HG02678 (cell line): ENCODE measurements at regions not wholly inside any gene's neighbourhood (a gene's known extent, or its start where the extent isn't known, plus 50 kb on each side); places are given as distances from the start of the nearest gene placed in this dataset.
"Not testable (repeated sequence)": the region's sequence is repeated elsewhere in the genome, so short reads cannot be mapped to it uniquely, and the experiment has no call there.

Experiments used
- ATAC-seq: cut with Tn5 transposase; IDR thresholded peaks from one replicate; pipeline ENCODE4 v1.9.1; 2021; ENCODE audit warnings: mild to moderate bottlenecking, moderate library complexity; ENCODE audit not compliant: unreplicated experiment

- ATAC-seq = not testable (repeated sequence)
These were observed 167.1 kb downstream of the GOSR1 start for GRCh38 chr17:30644287-30644686.

- ATAC-seq = not testable (repeated sequence)
These were observed 164.2 kb downstream of the GOSR1 start for GRCh38 chr17:30641428-30641827.

- not testable (repeated sequence) for ATAC-seq
These were observed 162.2 kb downstream of the GOSR1 start for GRCh38 chr17:30639391-30639790.

GRCh38 chr17:30638968-30639367, 161.8 kb downstream of the GOSR1 start:
- not testable (repeated sequence) for ATAC-seq

GRCh38 chr17:30631651-30632050, 154.4 kb downstream of the GOSR1 start:
- ATAC-seq = not testable (repeated sequence)

GRCh38 chr17:30625380-30625779, 148.2 kb downstream of the GOSR1 start:
- not testable (repeated sequence) for ATAC-seq

- not testable (repeated sequence) for ATAC-seq
These were observed 147.0 kb downstream of the GOSR1 start for GRCh38 chr17:30624180-30624579.

- not testable (repeated sequence) for ATAC-seq
These were observed 132.5 kb downstream of the GOSR1 start for GRCh38 chr17:30609682-30610081.

GRCh38 chr17:30605523-30605922, 128.3 kb downstream of the GOSR1 start:
- no peak for ATAC-seq

GRCh38 chr17:30605027-30605426, 127.8 kb downstream of the GOSR1 start:
- no peak for ATAC-seq

GRCh38 chr17:30602396-30602795, 125.2 kb downstream of the GOSR1 start:
- not testable (repeated sequence) for ATAC-seq

GRCh38 chr17:30601984-30602383, 124.8 kb downstream of the GOSR1 start:
- ATAC-seq = not testable (repeated sequence)

- peak; percentile 12 for ATAC-seq
These were observed 123.8 kb downstream of the GOSR1 start for GRCh38 chr17:30600830-30601494.

- ATAC-seq = peak; percentile 86
These were observed 123.0 kb downstream of the GOSR1 start for GRCh38 chr17:30600060-30600829.

- ATAC-seq = no peak
These were observed 122.3 kb downstream of the GOSR1 start for GRCh38 chr17:30599428-30600059.

- no peak for ATAC-seq
These were observed 120.6 kb downstream of the GOSR1 start for GRCh38 chr17:30597776-30598288.

- ATAC-seq = not testable (repeated sequence)
These were observed 120.0 kb downstream of the GOSR1 start for GRCh38 chr17:30596948-30597775.

GRCh38 chr17:30594953-30595371, 117.8 kb downstream of the GOSR1 start:
- ATAC-seq = not testable (repeated sequence)

GRCh38 chr17:30594223-30594952, 117.2 kb downstream of the GOSR1 start:
- no peak for ATAC-seq
